ENCODE measurements at regions not wholly inside any gene's neighbourhood (a gene's known extent, or its start where the extent isn't known, plus 50 kb on each side); places are given as distances from the start of the nearest gene placed in this dataset.

DNA sequence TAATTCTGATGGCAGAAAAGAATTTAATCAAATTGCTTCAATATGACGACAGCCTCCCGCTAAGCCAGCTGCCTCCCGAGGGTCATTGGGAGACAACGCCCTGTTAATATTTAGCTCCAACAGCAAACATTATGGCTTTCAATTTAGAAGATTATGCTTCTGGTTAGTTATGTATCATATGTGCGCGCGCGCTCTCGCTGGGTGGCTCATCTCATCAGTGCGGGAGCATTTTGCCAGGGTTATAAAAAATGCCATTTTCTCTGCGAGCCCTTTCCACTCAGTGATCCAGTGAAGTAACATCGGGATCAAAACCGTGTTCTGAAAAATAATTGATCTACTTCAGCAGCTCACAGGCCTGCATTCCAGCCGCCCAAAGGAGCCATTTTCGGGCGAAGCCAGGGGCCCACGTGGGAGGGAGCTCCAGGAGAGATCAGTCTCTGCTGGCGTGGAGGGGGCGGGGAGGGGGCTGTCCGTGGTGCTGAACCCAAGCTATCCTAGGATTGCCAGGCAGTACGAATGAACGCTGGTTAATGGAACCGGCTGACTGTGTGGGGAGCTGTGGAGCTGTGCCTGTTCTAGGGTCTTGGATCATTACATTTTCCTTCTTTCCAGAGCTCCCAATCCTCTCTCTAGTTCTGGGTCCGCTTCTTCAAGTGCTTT is 219.1 kb upstream of the ZC3H12A start:
- H3K79me2 ChIP-seq (ENCODE audit: insufficient read depth, low read length) = no peaks in the 10 kb centered on the region
- no peaks in the 10 kb centered on the region for H3K9me3 ChIP-seq (ENCODE audit: insufficient read depth, low read length)
- no peak overlapping the region for H3K27ac ChIP-seq (ENCODE audit: low read depth, low read length)
- peaks cover 3% of the 10 kb centered on the region; the same call in 1 of the 2 replicates for H3K27me3 ChIP-seq (ENCODE audit: low read length)
- no peaks in the 10 kb centered on the region for H3F3A ChIP-seq (ENCODE audit: insufficient read depth)
- no peaks in the 10 kb centered on the region for H3K36me3 ChIP-seq (ENCODE audit: low read length)
- H2AFZ ChIP-seq (ENCODE audit: low read depth, low read length, severe bottlenecking) = no peak overlapping the region
- H4K20me1 ChIP-seq (ENCODE audit: low read depth, low read length) = no peaks in the 10 kb centered on the region
- no peak overlapping the region for H3K4me2 ChIP-seq (ENCODE audit: low read depth, low read length, poor library complexity, severe bottlenecking)
- no peak overlapping the region for H3K4me3 ChIP-seq (ENCODE audit: insufficient read depth, low read length, poor library complexity, severe bottlenecking)
- no peaks in the 10 kb centered on the region for H3K9me2 ChIP-seq (replicated peaks; ENCODE audit: insufficient read depth, low read length)
- TF ChIP-seq, protein P1, sequence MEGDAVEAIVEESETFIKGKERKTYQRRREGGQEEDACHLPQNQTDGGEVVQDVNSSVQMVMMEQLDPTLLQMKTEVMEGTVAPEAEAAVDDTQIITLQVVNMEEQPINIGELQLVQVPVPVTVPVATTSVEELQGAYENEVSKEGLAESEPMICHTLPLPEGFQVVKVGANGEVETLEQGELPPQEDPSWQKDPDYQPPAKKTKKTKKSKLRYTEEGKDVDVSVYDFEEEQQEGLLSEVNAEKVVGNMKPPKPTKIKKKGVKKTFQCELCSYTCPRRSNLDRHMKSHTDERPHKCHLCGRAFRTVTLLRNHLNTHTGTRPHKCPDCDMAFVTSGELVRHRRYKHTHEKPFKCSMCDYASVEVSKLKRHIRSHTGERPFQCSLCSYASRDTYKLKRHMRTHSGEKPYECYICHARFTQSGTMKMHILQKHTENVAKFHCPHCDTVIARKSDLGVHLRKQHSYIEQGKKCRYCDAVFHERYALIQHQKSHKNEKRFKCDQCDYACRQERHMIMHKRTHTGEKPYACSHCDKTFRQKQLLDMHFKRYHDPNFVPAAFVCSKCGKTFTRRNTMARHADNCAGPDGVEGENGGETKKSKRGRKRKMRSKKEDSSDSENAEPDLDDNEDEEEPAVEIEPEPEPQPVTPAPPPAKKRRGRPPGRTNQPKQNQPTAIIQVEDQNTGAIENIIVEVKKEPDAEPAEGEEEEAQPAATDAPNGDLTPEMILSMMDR (IDR thresholded peaks at IDR 0.05; ENCODE audit: insufficient read depth, low read length, poor library complexity, severe bottlenecking) = no peak
- no peak for TF ChIP-seq EZH2phosphoT487 (conservative IDR thresholded peaks at IDR 0.05; ENCODE audit: low read length)
- no peak overlapping the region for H3K9ac ChIP-seq (ENCODE audit: low read length)

DNA sequence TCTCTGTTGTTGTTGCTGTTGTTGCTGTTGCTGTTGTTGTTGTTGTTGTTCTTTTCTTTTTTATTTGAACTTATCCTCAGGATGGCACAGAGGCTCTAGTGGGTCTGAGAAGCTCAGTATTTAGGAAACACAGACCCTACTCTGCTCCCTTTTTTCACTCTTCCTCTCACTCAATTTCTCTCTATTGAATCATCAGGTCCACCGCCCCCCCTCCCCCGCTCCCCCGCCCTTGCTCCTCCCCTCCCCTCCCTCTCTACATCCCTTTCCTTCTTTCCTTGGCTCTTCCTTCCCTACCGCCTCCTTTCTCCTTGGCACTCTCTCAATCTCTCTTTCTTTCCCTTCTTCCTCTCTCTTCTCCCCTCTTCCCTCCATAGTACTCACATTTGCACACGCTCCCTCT is 218.5 kb upstream of the ZC3H12A start:
- Histone ChIP-seq H4K20me1 (ENCODE audit: low read depth, low read length) (no peaks in the 10 kb centered on the region), H3K36me3 (ENCODE audit: low read length) (no peaks in the 10 kb centered on the region), H3K79me2 (ENCODE audit: insufficient read depth, low read length) (no peaks in the 10 kb centered on the region), H2AFZ (ENCODE audit: low read depth, low read length, severe bottlenecking) (no peak overlapping the region), H3K27me3 (ENCODE audit: low read length) (peaks cover 3% of the 10 kb centered on the region; the same call in 1 of the 2 replicates), H3K27ac (ENCODE audit: low read depth, low read length) (no peak overlapping the region), H3K4me2 (ENCODE audit: low read depth, low read length, poor library complexity, severe bottlenecking) (no peak overlapping the region), H3K4me3 (ENCODE audit: insufficient read depth, low read length, poor library complexity, severe bottlenecking) (no peak overlapping the region), H3F3A (ENCODE audit: insufficient read depth) (no peaks in the 10 kb centered on the region), H3K9me2 (replicated peaks; ENCODE audit: insufficient read depth, low read length) (no peaks in the 10 kb centered on the region), H3K9me3 (ENCODE audit: insufficient read depth, low read length) (no peaks in the 10 kb centered on the region), H3K9ac (ENCODE audit: low read length) (no peak overlapping the region)
- TF ChIP-seq, protein P1 (IDR thresholded peaks at IDR 0.05; ENCODE audit: insufficient read depth, low read length, poor library complexity, severe bottlenecking) = no peak
- no peak for TF ChIP-seq EZH2phosphoT487 (conservative IDR thresholded peaks at IDR 0.05; ENCODE audit: low read length)

DNA sequence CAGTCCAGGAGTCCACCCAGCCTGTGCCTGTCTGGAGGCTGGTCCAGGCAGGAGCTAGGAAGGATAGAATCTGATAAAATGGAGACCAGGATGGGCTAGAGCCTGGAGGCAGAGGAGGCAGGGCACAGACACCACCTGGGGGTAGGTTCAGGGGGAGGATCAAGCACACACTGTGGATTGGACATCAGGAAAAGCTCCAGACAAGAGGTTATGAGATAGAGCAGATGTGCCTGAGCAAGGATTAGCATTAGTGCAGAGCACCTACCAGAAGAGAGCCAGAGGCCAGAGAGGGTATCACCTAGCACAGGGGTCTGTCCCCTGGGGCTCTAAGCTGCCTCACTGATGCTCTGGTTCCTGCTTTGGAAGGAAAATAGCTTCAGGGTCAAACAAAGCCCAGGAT is 216.7 kb upstream of the ZC3H12A start:
- no peaks in the 10 kb centered on the region for H3K36me3 ChIP-seq (ENCODE audit: low read length)
- peaks cover 3% of the 10 kb centered on the region; the same call in 1 of the 2 replicates for H3K27me3 ChIP-seq (ENCODE audit: low read length)
- no peaks in the 10 kb centered on the region for H3K9me3 ChIP-seq (ENCODE audit: insufficient read depth, low read length)
- no peak overlapping the region for H3K4me2 ChIP-seq (ENCODE audit: low read depth, low read length, poor library complexity, severe bottlenecking)
- H3K27ac ChIP-seq (ENCODE audit: low read depth, low read length) = no peak overlapping the region
- no peak for TF ChIP-seq EZH2phosphoT487 (conservative IDR thresholded peaks at IDR 0.05; ENCODE audit: low read length)
- no peaks in the 10 kb centered on the region for H3K79me2 ChIP-seq (ENCODE audit: insufficient read depth, low read length)
- no peak overlapping the region for H3K9ac ChIP-seq (ENCODE audit: low read length)
- no peaks in the 10 kb centered on the region for H3F3A ChIP-seq (ENCODE audit: insufficient read depth)
- H4K20me1 ChIP-seq (ENCODE audit: low read depth, low read length) = no peaks in the 10 kb centered on the region
- no peak overlapping the region for H3K4me3 ChIP-seq (ENCODE audit: insufficient read depth, low read length, poor library complexity, severe bottlenecking)
- no peak overlapping the region for H2AFZ ChIP-seq (ENCODE audit: low read depth, low read length, severe bottlenecking)
- H3K9me2 ChIP-seq (replicated peaks; ENCODE audit: insufficient read depth, low read length) = no peaks in the 10 kb centered on the region

DNA sequence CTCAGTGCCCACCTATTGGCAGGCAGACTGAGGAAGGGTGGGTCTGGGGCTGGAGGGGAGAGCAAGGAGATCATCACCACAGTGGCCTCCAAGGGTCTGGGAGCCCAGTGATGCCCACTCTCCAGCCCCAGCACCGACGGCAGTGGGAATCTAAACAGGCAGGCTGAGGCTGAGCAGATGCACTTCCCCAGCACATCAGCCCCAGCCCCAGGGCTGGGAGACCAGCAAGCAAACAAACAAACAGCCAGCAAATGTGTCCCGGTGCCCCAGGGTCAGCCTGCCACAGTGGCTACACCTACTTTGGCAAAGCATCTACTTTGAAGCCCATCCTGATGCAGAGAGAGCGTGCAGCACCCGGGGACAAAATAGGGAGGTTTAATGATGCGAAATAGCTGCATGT is 216.3 kb upstream of the ZC3H12A start:
- Histone ChIP-seq H3K4me3 (ENCODE audit: insufficient read depth, low read length, poor library complexity, severe bottlenecking) (no peak overlapping the region), H3K4me2 (ENCODE audit: low read depth, low read length, poor library complexity, severe bottlenecking) (no peak overlapping the region), H2AFZ (ENCODE audit: low read depth, low read length, severe bottlenecking) (no peak overlapping the region), H3K9ac (ENCODE audit: low read length) (no peak overlapping the region), H3K36me3 (ENCODE audit: low read length) (no peaks in the 10 kb centered on the region), H3K9me2 (replicated peaks; ENCODE audit: insufficient read depth, low read length) (no peaks in the 10 kb centered on the region), H3K9me3 (ENCODE audit: insufficient read depth, low read length) (no peaks in the 10 kb centered on the region), H4K20me1 (ENCODE audit: low read depth, low read length) (no peaks in the 10 kb centered on the region), H3K27me3 (ENCODE audit: low read length) (peaks cover 3% of the 10 kb centered on the region; the same call in 1 of the 2 replicates), H3F3A (ENCODE audit: insufficient read depth) (no peaks in the 10 kb centered on the region), H3K27ac (ENCODE audit: low read depth, low read length) (no peak overlapping the region), H3K79me2 (ENCODE audit: insufficient read depth, low read length) (no peaks in the 10 kb centered on the region)
- no peak for TF ChIP-seq EZH2phosphoT487 (conservative IDR thresholded peaks at IDR 0.05; ENCODE audit: low read length)
- TF ChIP-seq, protein P1 (IDR thresholded peaks at IDR 0.05; ENCODE audit: insufficient read depth, low read length, poor library complexity, severe bottlenecking) = no peak

All from SU-DHL-6 (cell line).